ENCODE measurements at regions not wholly inside any gene's neighbourhood (a gene's known extent, or its start where the extent isn't known, plus 50 kb on each side); places are given as distances from the start of the nearest gene placed in this dataset.
"Not testable (repeated sequence)": the region's sequence is repeated elsewhere in the genome, so short reads cannot be mapped to it uniquely, and the experiment has no call there.

- no peak for DNase-seq
Measured at GRCh38 chr6:170040115-170040500, 250.8 kb downstream of the DLL1 start.

- DNase-seq: no peak
Measured at GRCh38 chr6:170039156-170040114, 251.4 kb downstream of the DLL1 start.

GRCh38 chr6:170038708-170039107 is 252.2 kb downstream of the DLL1 start:
- DNase-seq: no peak

DNA sequence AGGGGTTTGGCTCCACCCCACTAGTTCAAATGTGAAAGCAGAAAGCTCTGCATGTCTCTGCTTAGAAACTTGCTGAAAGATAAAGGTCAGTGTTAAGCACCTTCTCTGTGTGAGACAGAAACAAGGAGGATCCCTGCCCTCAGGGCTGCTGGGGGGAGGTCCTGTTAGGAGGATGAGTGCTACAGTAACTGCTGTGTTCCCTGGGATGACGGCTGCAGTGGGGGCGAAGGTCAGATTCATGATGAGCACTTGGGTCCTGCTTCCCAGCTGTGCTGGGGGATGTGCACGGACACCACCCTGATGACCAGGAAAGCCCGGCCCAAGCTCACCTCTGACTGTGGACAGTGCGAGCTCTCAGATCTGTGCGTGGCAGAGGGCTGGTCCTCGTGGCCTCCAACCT is 252.6 kb downstream of the DLL1 start:
- DNase-seq: no peak

DNA sequence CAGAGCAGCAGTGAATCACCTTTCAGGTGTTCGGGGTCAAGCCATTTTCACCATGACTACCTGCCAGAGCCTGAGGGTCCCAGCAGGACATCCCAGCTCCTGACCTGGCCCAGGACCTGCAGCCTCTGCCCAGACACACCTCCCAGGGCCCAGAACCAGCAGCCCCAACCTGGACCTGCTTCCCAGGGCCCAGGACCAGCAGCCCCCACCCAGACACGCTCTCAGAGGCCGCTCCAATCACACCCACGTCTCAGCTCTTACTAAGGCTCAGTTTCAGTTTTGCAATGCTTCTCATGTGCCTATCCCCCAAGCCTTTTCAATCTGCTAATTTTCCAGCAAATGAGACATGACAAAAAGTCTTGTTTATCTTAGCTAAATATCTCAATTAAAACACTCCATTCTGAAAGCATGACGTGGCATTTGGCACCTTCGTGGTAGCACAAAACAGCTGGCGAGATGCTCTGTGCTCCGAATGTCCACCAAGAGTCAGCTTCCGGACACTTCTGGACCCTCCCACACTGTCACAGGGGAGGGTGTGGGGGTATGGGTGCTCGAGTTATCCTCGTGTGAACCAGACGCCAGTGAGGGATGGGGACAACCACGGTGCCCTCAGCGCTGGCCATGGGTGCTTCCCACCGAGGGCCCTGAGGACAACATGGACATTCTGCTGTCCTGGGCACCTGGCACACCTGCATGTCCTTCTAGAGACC is 253.2 kb downstream of the DLL1 start:
- DNase-seq: no peak

GRCh38 chr6:170036916-170037315 is 254.0 kb downstream of the DLL1 start:
- DNase-seq: no peak

DNA sequence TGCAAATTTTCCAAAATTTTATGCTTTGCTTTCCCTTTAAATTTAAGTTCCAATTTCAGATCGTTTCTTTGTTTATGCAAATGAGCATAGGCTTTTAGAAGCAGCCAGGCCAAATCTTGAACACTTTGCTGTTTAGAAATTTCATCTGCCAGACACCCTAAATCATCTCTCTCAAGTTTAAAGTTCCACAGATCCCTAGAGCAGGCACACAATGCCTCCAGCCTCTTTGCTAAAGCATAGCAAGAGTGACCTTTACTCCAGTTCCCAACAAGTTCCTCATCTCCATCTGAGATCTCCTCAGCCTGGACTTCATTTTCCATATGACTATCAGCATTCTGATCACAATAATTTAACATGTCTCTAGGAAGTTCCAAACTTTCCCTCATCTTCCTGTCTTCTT is 254.5 kb downstream of the DLL1 start:
- DNase-seq: not testable (repeated sequence)

DNA sequence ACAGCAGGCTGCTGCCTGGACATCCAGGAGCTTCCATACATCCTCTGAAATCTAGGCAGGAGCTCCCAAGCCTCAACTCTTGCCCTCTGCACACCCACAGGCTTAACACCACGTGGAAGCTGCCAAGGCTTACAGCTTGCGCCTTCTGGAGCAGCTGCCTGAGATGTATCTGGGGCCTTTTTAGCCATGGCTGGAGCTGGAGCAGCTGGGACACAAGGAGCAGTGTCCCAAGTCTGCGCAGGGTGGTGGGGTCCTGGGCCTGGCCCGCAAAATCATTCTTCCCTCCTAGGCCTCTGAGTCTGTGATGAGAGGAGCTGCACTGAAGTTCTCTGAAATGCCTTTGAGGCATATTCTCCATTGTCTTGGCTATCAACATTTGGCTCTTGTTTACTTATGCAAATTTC is 255.0 kb downstream of the DLL1 start:
- DNase-seq: no peak

GRCh38 chr6:170035044-170035443 is 255.8 kb downstream of the DLL1 start:
- DNase-seq: no peak

DNA sequence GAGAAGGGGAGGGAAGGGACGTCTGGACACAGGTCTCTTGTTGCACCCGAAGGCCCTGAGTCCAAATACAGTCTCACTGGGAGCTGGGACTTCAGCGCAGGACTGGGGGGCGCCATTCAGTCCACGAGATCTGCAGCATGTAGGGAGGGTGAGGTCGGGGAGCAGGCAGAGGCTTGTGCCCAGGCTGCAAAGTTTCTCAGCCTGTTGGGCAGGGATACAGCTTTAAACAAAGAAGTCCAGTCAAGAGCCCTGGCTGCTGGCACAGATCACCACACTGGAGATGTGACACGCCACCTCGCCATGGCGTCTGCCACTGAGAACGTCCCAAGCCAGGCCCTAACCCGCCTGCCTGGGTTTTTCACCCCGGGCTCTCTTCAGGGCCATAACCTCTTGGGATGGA is 256.6 kb downstream of the DLL1 start:
- no peak for DNase-seq

DNA sequence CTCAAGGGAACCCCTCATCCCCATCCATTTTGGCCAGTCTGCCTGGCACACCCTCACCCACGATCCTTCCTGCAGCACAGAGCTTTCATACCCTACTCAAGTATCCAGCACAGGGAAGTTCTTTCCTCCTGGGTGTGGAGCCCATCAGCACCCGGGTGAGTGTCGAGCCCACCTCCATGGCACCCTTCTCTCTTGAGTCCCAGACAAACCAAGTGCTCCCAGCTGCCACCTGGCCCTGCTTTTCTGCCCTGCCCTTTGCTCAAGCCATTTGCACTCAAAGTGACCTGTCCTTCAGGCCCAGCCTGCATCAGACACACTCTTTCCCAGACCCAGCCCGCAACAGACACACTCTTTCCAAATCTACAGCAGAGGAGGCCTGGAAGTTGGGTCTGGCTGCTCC is 257.2 kb downstream of the DLL1 start:
- no peak for DNase-seq

GRCh38 chr6:170032706-170033309 is 258.1 kb downstream of the DLL1 start:
- DNase-seq: no peak

DNA sequence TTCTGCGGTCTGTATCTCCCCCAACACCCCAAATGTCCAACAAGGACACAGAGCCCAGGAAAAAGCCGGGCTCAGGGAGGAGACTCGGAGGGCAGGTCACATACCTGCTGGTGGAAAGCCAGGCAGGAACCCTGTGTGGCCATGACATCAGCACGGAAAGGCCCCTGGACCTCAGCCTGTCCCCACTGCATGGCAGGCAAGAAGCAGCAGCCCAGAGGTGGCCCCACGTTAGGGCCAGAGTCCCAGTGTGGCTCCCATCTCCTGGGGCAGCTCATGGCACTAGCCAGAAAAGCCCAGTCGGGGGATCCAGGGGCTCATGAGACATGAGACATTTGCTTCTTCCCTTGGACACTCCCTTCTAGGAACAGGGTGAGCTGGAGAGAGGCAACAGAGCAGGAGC is 258.7 kb downstream of the DLL1 start:
- no peak for DNase-seq

- no peak for DNase-seq
Measured at GRCh38 chr6:170031684-170032121, 259.2 kb downstream of the DLL1 start.

DNA sequence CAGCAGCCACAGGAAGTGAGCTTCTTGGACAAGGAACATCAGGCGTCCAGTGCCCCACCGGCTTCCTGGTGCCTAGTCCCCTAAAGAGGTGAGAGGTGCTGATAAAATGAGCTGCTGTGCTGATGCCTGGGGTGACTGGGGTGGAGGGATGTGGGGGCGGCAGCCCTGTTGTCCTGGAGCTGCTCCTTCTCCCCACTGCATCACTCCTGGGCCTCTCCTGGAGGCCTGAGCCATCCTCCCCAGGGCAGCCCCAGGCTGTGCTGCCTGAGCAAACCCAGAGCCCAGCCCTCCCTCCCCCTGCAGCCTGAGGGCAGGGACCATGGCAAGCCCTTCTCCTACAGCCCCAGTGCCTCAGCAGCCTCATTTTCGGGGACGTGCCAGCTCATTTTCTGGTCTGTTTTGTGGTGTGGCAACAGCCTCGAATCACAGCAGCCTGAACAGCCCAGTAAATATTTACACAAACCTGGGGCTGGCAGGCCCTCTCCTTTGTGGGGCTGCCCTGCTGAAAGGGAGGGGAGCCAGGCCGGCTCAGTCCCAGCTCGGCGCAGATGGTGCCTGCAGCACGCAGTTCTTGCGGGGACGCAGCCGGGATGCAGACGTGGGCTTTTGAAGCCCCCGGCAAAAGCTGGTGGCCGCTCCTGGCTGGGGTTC is 259.9 kb downstream of the DLL1 start:
- no peak for DNase-seq

- DNase-seq: no peak
Measured at GRCh38 chr6:170030284-170030815, 260.5 kb downstream of the DLL1 start.

DNA sequence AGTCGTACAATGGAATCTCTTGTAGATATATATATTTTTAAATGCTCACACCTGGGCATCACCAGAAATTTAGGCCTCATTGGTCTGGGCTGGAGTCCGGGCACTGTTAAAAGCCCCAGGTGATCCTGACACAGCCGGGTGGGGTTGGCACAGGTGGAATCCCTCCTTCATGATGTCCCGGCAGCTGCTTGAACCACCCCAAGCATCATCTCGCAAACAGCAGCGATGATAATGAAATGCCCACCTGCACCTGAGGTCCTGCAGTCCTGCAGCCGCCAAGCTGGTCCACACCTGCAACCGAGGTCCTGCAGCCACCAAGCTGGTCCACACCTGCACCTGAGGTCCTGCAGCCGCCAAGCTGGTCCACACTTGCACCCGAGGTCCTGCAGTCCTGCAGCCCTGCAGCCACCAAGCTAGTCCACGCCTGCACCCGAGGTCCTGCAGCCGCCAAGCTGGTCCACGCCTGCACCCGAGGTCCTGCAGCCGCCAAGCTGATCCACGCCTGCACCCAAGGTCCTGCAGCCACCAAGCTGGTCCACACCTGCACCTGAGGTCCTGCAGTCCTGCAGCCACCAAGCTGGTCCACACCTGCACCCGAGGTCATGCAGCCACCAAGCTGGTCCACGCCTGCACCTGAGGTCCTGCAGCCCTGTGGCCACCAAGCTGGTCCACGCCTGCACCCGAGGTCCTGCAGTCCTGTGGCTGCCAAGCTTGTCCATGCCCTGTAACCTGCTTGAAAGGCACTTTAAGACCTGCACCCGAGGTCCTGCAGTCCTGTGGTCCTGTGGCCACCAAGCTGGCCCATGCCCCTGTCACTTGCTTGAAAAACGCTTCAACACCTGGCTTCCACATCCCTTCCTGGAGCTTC is 261.2 kb downstream of the DLL1 start:
- no peak for DNase-seq

DNA sequence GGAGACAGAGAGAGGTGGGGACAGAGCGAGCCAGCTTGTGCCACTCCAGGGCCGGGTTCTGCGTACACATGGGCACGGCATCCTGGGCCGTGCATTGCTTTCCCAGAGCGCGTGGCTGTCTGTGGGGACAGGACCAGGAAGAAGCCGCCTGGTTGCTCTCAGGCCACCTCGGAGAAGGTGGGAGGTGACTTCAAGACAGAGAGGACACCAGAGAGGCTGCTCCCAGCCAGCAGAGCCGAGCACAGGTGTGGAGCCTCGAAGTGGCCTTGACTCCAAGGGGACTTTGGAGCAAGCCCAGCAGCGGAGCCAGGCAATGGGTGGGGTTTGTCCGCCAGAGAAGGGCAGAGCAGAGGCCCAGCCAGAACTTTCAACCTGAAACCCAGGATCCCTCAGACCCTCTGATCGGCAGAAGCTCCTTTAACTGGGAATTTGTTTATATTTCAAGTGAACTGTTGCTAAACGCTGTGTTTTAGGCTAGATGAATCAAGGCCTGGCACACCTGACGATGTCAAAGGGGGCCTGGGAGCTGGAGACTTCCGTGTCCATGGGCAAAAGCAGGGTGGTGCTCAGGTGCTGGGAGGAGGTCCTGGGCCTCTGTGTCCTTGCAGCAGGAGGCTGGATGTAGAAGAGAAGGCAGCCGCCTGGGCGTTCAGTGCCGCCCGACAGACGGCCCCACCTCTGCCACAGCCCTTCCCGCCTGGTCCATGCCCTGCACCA is 262.1 kb downstream of the DLL1 start:
- DNase-seq: no peak

DNA sequence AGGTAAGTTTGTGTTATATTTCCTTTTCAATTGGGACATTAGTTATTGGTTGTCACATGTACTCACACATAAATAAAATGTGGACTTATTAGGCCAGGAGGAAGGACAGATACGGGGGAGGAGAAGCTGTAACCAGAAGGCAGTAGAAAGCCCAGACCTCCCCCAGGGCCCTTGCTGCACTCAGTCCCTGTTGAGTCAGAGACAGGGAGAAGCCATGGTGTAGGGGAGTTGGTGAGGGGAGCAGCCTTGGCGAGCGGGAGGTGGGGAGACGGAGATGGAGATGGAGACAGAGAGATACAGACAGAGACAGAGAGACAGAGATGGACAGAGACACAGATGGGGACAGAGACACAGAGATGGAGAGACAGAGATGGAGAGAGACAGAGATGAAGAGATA is 263.2 kb downstream of the DLL1 start:
- no peak for DNase-seq

DNA sequence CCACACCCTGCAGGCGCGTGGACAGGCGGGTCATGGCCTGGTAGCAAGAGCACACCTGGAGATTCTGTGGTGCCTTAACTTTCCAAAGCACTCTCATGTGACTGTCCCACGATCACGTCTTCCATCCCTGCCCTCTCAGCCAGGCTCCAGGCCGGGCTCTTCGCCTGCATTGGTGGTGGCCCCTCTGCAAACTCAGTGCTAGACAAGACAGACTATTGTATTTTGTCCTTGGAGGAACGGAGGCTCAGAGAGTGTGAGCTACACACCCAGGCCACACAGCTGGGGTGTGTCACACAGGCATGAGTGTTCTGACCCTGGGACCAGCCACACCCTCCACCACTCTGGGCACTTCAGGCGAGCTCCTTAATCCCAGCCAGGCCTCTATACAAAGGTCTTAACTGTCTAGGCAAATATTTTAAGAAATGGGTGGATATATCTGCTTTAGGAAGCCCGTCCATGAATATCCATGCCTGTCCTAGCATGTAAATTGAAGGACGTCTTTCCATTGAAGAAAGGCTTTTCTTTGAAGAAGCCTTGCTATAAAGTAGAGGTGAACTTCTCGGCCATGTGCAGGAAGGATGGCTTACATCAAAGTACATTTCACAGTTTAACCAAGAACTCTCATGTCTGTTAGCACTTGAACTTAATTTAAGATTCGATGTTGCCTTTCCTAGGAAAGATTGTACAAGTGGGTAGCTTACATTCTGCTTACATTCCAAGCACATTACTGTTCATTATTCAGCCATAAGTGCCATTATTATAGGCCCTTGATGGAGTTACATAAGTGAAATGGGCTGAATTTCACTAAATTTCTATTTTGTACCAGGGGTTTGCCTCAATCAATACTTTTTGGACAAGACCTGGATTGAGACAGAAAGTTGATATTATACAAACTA is 263.9 kb downstream of the DLL1 start:
- DNase-seq: no peak
